ENCODE measurements at regions not wholly inside any gene's neighbourhood (a gene's known extent, or its start where the extent isn't known, plus 50 kb on each side); places are given as distances from the start of the nearest gene placed in this dataset.
"Not testable (repeated sequence)": the region's sequence is repeated elsewhere in the genome, so short reads cannot be mapped to it uniquely, and the experiment has no call there.

GRCh38 chr6:3900744-3901336 is 51.7 kb downstream of the FAM50B start:
- DNase-seq, result no peak

DNA sequence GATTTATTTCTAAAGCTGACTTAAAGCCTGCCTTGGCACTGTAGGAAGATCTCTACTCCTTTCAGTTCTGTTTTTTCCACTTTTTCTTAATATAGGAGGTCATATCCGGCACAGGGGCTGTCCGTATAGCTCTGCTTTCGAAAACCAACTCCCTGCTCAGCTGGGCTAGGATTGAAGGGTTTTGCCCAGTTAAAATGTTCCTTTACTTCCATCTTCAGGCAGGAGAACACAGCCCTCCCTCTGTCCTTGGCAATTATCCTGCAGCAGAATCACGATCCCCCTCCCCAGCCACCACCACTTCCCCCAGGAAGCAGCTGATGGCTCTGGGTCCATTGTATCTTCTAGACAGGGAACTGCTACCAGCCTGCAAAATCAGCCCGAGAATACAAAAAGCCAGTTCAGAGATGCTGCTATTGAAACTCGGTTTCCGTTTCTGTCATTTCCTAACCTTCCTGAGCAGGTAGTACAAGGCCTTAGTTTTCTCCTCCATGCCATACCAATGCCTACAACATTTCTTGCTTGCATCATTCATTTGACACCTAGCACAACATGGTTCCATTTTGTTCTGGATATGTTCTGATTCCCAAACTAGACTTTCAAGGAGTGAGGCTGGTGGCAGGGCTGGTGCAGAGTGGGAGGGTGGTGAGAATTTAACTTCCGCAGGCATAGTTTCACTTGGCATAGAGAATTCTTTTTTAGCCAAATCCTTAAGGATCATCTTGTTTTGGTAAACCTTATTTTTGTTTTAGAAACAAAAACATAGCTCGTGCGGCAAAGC is 53.9 kb downstream of the FAM50B start:
- DNase-seq, result no peak

- DNase-seq, result no peak
Measured at GRCh38 chr6:3904518-3904917, 55.3 kb downstream of the FAM50B start.

DNA sequence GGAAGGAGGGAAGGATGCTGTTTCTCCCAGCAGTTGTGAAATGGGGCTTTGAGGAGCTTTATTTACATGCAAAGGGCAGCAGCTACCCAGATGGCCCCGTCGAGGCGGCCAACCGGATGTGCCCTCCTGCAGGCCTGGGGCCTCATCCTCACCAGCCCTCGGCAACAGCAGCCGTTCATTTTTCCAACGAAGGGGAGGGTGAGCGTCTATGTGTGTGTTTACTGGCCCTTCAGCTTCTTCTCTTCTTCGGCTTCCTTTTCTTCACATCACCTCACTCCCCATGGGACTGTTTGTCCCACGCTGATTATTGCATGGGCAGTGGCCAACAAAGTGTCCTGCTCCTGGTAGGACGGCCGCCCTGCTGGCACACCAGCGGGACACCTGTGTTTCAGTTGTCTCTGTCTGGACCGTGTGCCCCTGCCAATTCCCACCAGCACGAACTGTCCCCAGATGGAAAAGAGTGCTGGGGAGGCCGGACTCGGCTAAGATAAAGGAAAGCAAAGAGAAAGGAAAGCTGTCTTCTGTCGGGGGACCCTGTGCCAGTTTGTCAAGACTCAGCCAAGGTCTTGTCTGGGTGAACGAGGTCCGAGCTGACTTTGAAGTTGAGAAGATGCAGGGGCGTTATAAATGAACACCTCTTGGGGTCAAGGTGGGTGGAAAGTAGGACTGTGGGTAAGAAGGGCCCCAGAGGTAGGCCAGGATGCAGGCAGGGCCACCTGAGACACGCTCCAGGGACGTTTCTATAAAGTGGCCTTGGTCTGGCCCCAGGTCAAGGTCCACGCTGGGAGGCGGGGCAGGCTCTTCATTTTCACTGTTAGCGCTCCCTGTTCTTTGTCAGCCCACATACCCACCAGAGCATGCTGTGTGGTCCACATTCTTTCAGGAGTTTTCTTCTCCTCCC is 57.0 kb downstream of the FAM50B start:
- no peak for DNase-seq

- DNase-seq, result no peak
Measured at GRCh38 chr6:3906846-3907151, 57.6 kb downstream of the FAM50B start.

DNA sequence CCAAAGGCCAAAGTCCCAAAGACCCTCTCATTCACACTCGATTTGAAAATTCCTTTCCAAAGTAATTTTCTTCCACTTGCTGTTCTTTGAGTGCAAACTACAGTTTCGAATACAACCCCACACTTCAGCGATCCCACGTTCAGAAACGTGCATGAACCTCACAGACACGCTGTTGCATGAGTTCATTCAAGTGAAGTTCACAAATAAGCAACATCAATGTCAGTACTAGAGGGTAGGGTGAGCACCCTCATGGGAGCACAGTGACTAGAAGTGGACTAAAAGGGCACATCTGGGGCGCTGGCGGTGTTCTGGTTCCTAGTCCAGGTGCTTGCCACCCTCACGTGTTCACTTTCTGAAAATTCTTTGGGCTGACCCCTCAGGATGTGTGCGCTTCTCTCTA is 59.0 kb downstream of the FAM50B start:
- DNase-seq, result no peak

DNA sequence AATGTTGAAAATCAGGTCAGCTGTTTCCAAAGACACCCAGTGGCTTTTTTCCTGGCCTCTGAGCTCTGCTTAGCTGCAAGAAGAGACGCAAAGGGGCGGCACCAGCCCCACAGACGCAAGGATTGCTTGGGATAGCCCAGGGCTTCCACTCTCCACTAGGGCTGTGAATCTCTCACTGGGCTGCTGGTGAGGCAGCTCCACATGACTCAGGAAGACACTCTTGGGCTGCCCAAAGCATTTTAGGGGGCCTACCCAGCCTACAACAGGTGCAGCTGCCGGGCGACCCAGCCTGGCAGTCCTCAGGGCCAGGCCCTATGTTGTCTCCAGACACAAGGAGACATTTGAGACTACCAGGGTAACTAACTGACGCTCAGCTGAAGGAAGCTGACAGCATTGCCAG is 59.8 kb downstream of the FAM50B start:
- no peak for DNase-seq

- DNase-seq, result no peak
Measured at GRCh38 chr6:3910106-3910663, 61.0 kb downstream of the FAM50B start.

DNA sequence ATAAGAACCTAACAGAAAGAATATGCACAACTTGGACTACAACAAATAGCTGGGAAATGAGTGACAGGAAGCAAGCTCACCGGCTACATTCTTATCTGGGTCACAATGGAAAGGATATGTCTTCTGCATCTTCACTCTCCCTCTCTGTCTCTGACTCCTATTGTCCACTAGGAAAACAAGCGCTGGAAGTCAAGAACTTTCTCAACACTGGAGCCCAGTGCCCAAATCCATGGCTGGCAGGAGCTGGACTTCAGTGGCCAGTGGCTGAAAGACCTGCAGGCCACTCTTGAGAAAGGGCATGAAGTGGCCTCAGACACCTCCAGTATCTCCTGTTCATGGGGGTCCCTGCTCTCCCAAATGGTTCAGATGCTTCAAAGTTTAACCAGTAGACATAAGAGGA is 62.0 kb downstream of the FAM50B start:
- DNase-seq, result no peak

GRCh38 chr6:3911614-3912336 is 62.6 kb downstream of the FAM50B start:
- DNase-seq, result peak; percentile 34

GRCh38 chr6:3912361-3913076 is 63.3 kb downstream of the FAM50B start:
- no peak for DNase-seq

DNA sequence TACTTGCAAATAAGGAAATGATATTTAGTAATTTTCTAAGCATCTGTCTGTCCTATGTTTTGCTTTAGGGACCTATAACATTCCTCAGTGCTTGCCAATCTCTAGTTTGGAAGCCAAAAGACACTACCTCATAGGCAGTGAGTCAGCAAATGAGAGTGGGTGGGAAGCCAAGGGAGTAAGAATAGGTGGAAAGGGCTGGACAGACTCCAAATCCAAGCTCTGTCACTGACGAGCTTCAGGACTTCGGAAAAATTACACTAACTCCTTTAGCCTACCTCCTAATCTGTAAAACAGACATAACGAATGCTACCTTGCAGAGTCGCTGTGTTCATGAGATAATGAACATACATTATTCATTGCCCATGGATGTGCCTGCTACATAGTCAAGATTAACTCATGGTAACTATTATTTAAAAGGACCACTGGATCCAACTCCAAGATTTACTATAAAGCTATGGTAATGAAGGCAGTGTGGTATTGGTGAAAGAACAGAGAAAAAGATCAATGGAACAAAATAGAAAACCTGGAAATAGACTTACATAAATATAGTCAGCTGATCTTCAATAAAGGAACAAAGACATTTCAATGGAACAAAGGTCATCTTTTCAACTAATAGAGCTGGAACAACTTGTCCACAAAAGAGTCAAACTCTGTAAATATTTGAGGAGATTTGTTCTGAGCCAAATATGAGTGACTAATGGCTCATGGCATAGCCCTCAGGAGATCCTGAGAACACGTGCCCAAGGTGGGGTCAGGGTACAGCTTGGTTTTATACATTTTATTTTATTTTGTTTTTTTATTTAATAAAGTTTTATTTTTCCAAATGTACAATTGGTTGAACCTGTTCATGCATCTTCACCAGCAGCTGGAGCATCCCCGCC is 64.1 kb downstream of the FAM50B start:
- peak; percentile 80 for DNase-seq

DNA sequence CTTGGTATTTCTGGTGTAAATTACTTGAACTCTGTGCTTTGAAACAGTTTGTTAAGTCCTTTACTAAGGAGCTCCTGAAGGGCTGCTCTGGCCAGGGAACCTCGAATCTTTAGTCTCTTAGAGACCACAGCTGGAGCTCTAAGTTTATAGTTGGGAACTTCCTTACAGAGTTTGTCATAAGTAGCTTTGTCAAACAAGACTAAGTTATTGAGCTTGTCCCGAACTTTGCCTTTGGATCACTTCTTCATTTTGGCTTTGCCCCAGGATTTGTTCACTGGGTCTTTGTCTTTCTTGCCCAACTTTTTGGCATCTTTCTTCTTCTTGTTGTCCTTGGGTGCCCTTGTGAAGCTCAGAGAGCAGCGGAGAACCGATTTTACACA is 64.8 kb downstream of the FAM50B start:
- DNase-seq, result no peak

DNA sequence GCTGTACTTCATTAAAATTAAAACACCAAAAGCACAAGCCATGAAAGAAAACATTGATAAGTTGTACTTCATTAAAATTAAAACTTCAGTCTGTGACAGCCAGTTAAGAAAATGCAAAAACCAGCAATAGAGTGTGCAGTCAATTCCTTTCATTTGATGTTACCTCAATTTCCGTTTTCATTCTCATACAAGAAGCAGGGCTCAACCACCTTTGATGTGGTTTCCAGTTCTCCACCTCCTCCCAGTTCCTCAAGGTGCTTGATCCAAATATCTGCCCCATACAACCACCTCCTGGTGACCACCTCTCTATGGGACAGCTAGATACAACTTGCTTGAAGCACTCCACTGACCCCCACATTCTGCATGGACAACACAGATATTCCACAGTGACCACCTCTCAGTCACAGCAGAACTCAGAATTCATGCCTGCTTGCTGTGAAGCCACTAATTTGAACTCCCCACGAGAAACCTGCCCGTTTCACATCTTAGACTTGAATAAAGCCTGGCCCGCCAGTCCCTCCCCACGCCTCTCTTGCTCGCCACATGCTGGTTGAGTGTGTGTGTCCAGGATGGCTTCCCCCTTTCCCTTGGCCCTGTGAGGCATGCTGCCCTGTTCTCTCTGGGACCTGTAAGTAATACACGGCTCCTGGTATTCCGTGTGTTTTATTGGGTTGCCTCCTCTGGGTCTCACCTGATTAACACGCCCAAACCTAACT is 66.1 kb downstream of the FAM50B start:
- DNase-seq, result no peak

GRCh38 chr6:3916211-3916610 is 67.0 kb downstream of the FAM50B start:
- no peak for DNase-seq

DNA sequence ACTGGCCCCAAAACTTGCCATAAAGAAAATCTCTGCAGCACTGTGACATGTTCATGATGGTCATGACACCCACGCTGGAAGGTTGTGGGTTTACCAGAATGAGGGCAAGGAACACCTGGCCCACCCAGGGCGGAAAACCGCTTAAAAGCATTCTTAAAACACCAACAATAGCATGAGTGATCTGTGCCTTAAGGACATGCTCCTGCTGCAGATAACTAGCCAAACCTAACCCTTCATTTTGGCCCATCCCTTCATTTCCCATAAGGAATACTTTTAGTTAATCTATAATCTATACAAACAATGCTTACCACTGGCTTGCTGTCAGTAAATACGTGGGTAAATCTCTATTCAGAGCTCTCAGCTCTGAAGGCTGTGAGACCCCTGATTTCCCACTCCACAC is 67.6 kb downstream of the FAM50B start:
- not testable (repeated sequence) for DNase-seq

DNA sequence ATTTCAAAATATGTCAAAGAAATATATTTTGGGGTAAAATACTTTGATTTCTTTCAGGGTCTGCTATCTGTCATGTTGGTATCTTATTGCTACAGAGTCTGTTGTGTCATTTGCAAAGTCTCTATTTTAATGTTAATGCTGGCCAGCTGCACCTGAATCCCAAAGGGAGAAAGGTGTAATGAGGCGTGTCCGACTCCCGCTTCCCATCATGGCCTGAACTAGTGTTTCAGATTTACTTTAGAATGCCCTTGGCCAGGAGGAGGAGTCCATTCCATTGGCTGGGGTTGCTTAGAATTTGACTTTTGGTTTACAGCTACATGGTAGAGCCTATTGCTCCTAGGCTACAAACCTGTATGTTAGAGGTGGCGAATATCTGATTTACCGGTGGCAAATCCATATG is 69.3 kb downstream of the FAM50B start:
- no peak for DNase-seq

DNA sequence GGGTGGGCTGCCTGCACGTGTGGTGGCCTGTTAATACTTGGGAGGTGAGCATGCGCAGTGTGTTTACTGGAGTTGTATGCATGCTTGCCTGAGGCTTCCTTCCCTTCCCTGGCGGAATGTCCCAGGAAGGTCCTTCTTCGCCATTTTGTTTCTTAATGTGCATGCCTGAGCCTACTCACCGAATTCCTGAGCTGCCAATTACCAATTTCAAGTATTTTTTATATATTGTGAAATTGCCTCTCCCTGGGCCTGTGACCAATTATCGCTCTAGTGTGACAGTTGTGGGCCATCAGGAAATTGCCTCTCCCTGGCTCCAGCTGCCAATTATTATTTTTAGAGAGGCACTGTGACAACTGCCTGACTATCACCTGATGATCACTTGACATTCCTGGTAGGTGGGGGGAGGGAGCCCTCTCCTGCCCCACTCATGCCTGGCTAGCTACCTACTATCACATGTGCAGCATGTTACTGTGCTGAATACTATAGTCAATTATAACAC is 70.0 kb downstream of the FAM50B start:
- DNase-seq, result peak; percentile 24

- DNase-seq, result no peak
Measured at GRCh38 chr6:3919849-3920248, 70.7 kb downstream of the FAM50B start.

DNA sequence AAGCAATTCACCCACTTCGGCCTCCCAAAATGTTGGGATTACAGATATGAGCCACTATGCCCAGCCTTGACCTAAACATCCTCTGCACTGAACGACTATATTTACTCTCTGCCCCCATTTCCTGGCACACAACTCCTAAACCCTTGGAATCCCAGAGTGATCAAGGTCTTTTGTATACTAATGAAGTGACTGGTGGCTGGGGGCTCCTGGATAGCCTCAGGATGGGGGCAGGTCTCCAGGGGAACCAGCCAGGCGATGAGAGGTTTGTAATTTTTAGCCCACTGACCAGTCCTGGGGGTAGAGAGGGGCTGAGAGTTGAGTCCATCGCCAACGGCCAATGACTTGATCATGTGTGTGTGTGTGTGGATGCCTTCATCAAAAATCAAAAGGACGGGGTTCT is 71.1 kb downstream of the FAM50B start:
- no peak for DNase-seq

All from amniotic stem cell (primary cell).